Stimulated activated effector memory CD8-positive, alpha-beta T cell treated with anti-CD3 and anti-CD28 coated beads, Interleukin-12 subunit alpha, Interleukin-12 subunit beta, amount 100 ng/mL, for 72 hours (primary cell): ENCODE measurements at regions not wholly inside any gene's neighbourhood (a gene's known extent, or its start where the extent isn't known, plus 50 kb on each side); places are given as distances from the start of the nearest gene placed in this dataset.
"Not testable (repeated sequence)": the region's sequence is repeated elsewhere in the genome, so short reads cannot be mapped to it uniquely, and the experiment has no call there.

Experiments used
- ATAC-seq: fragments of 150-1000 bp; cut with Tn5 transposase; 2 replicates; pipeline ENCODE4 v1.10.0; 2021
- DNase-seq, 2 donors: peaks; one replicate each; pipeline ENCODE4 v3.0.0; 2021 to 2022; ENCODE audit warnings: low spot score in 2 of 2
- H3K27ac Mint-ChIP-seq: one replicate; pipeline ENCODE4 v1.8.0; 2022; ENCODE audit warnings: mild to moderate bottlenecking, mixed read lengths
- H3K36me3 Mint-ChIP-seq: one replicate; pipeline ENCODE4 v1.8.0; 2022; ENCODE audit warnings: mild to moderate bottlenecking, mixed read lengths
- H3K4me1 Mint-ChIP-seq: one replicate; pipeline ENCODE4 v1.8.0; 2022; ENCODE audit warnings: mixed read lengths
- H3K4me3 Mint-ChIP-seq: one replicate; pipeline ENCODE4 v1.8.0; 2022; ENCODE audit warnings: mild to moderate bottlenecking, mixed read lengths
- H3K9me3 Mint-ChIP-seq: one replicate; pipeline ENCODE4 v1.8.0; 2022; ENCODE audit warnings: mixed read lengths

GRCh38 chr1:101409102-101409501 is 172.3 kb downstream of the S1PR1 start:
- no peaks in the 10 kb centered on the region for H3K9me3 Mint-ChIP-seq
- no peak for ATAC-seq
- no peak overlapping the region for H3K27ac Mint-ChIP-seq
- peaks cover 14% of the 10 kb centered on the region for H3K4me1 Mint-ChIP-seq
- H3K4me3 Mint-ChIP-seq, result no peak overlapping the region
- DNase-seq, result no peak
- no peaks in the 10 kb centered on the region for H3K36me3 Mint-ChIP-seq

- DNase-seq (peak in 1 of 2 donors; percentile 63), ATAC-seq (peak; percentile 89)
- Mint-ChIP-seq H3K4me1 (peaks cover 14% of the 10 kb centered on the region), H3K4me3 (no peak overlapping the region), H3K9me3 (no peaks in the 10 kb centered on the region), H3K36me3 (no peaks in the 10 kb centered on the region), H3K27ac (no peak overlapping the region)
Measured at GRCh38 chr1:101410048-101410878, 173.4 kb downstream of the S1PR1 start.

GRCh38 chr1:101420406-101420805 is 183.6 kb downstream of the S1PR1 start:
- H3K4me1 Mint-ChIP-seq, result no peaks in the 10 kb centered on the region
- no peak overlapping the region for H3K27ac Mint-ChIP-seq
- no peaks in the 10 kb centered on the region for H3K36me3 Mint-ChIP-seq
- H3K9me3 Mint-ChIP-seq, result peaks cover 3% of the 10 kb centered on the region
- DNase-seq (no peak), ATAC-seq (no peak)
- H3K4me3 Mint-ChIP-seq, result no peak overlapping the region

DNA sequence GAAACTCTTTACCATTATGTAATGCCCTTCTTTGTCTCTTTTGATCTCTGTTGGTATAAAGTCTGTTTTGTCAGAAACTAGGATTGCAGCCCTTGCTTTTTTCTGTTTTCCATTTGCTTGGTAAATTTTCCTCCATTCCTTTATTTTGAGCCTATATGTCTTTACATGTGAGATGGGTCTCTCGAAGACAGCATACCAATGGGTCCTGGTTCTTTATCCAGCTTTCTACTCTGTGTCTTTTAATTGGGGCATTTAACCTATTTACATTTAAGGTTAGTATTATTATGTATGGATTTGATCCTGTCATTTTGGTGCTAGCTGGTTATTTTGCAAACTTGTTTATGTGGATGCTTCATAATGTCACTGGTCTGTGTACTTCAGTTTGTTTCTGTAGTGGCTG is 191.3 kb downstream of the S1PR1 start:
- not testable (repeated sequence) for H3K4me3 Mint-ChIP-seq, H3K36me3 Mint-ChIP-seq, DNase-seq, H3K9me3 Mint-ChIP-seq, ATAC-seq, H3K27ac Mint-ChIP-seq, H3K4me1 Mint-ChIP-seq

DNA sequence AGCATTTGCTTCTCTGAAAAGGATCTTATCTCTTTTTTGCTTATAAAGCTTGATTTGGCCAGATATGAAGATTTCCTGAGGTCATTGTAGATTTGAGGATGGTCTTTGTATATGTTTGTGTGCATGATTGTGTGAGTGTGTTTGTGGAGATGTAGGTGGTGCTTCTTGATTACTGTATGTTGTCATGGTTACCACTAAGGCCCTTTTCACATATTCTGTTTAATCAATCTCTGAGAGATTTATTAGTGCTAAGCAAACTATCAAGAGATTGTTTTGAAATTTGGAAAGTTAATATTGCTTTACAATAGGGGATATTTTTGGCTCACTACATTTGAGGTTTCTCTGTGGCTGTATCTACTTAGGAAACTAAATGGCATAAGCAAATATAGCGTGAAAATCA is 191.7 kb downstream of the S1PR1 start:
- Mint-ChIP-seq H3K9me3 (peaks cover 3% of the 10 kb centered on the region), H3K27ac (no peak overlapping the region), H3K4me1 (no peaks in the 10 kb centered on the region), H3K4me3 (no peak overlapping the region), H3K36me3 (no peaks in the 10 kb centered on the region)
- ATAC-seq, result no peak
- no peak for DNase-seq

GRCh38 chr1:101431956-101432510 is 195.2 kb downstream of the S1PR1 start:
- H3K27ac Mint-ChIP-seq, result no peak overlapping the region
- ATAC-seq (no peak), DNase-seq (no peak)
- no peaks in the 10 kb centered on the region for H3K9me3 Mint-ChIP-seq
- no peaks in the 10 kb centered on the region for H3K4me1 Mint-ChIP-seq
- H3K4me3 Mint-ChIP-seq, result no peak overlapping the region
- no peaks in the 10 kb centered on the region for H3K36me3 Mint-ChIP-seq

- DNase-seq (no peak), ATAC-seq (no peak)
- H3K9me3 Mint-ChIP-seq, result no peaks in the 10 kb centered on the region
- no peak overlapping the region for H3K4me3 Mint-ChIP-seq
- H3K27ac Mint-ChIP-seq, result no peak overlapping the region
- no peaks in the 10 kb centered on the region for H3K4me1 Mint-ChIP-seq
- H3K36me3 Mint-ChIP-seq, result no peaks in the 10 kb centered on the region
Measured at GRCh38 chr1:101435831-101436511, 199.2 kb downstream of the S1PR1 start.

DNA sequence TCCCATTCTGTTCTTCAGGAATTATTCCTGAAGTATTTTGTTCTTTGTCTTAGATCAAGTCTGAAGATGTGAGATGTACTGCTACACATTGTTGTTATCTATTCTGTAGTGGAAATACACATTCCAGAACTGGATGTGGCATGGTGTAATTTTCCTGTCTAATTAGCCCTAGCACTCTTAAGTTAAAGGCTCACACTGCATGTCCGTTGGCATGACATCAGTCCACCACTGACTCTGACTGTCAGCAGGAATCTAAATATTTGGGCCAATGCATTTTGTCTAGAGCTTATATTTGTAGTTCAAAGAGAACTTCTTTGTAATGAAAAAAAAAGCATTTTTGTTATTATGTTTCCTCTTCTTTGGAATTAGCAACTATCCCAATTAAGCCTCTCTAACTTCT is 201.0 kb downstream of the S1PR1 start:
- Mint-ChIP-seq H3K4me1 (no peaks in the 10 kb centered on the region), H3K9me3 (no peaks in the 10 kb centered on the region), H3K4me3 (no peak overlapping the region), H3K27ac (no peak overlapping the region), H3K36me3 (no peaks in the 10 kb centered on the region)
- DNase-seq (no peak), ATAC-seq (no peak)

DNA sequence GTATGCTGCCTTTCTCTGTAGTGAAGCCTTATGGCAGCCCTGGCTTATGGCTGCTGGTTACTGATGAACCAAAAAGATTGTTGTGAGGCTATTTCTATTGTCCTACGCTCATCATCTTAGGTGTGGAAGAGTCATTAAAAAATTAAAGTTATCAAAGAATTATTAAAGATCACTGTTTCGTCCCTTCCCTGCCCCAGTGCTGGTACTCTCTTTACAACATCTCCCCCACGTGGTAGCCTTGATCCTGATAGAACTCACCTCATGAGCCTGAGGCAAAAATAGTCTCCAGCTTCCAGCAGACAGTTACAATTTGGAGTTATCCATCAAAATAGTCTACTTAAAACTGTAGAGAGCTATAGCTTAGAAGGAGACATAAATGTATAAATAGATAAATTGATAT is 201.5 kb downstream of the S1PR1 start:
- no peak for DNase-seq
- H3K36me3 Mint-ChIP-seq, result no peaks in the 10 kb centered on the region
- no peak overlapping the region for H3K27ac Mint-ChIP-seq
- H3K4me3 Mint-ChIP-seq, result no peak overlapping the region
- ATAC-seq, result no peak
- no peaks in the 10 kb centered on the region for H3K4me1 Mint-ChIP-seq
- no peaks in the 10 kb centered on the region for H3K9me3 Mint-ChIP-seq

DNA sequence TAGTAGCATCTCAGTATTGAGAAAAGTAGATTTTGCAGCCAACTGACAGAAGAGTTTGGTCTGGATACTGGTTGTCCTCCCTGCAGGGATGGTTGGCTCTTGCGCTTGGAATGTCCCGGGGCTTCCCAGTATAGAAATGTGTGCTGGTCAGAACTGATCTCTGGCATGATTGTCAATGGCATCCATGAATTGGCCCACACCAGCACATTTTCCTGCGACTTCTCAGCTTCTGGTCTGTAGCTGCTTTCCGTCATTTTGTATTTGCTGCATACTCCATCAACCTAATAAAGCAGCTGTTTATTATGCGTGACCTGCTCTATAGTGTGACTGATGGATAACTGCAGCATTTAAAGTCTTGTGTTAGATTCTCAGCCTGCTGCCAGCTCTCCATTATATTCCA is 203.7 kb downstream of the S1PR1 start:
- H3K9me3 Mint-ChIP-seq, result no peaks in the 10 kb centered on the region
- no peak overlapping the region for H3K27ac Mint-ChIP-seq

GRCh38 chr1:101444381-101444780 is 207.6 kb downstream of the S1PR1 start:
- Mint-ChIP-seq H3K27ac (no peak overlapping the region), H3K4me3 (no peak overlapping the region), H3K36me3 (no peaks in the 10 kb centered on the region), H3K4me1 (no peaks in the 10 kb centered on the region), H3K9me3 (no peaks in the 10 kb centered on the region)
- DNase-seq (no peak), ATAC-seq (no peak)

More for the DNA sequence above, 203.7 kb downstream of the S1PR1 start:
- ATAC-seq, result no peak
- no peaks in the 10 kb centered on the region for H3K36me3 Mint-ChIP-seq
- DNase-seq, result no peak
- no peaks in the 10 kb centered on the region for H3K4me1 Mint-ChIP-seq
- no peak overlapping the region for H3K4me3 Mint-ChIP-seq

GRCh38 chr1:101444873-101445618 is 208.2 kb downstream of the S1PR1 start:
- no peaks in the 10 kb centered on the region for H3K36me3 Mint-ChIP-seq
- no peaks in the 10 kb centered on the region for H3K4me1 Mint-ChIP-seq
- no peak overlapping the region for H3K27ac Mint-ChIP-seq
- no peak for ATAC-seq
- DNase-seq, result no peak
- H3K4me3 Mint-ChIP-seq, result no peak overlapping the region
- H3K9me3 Mint-ChIP-seq, result no peaks in the 10 kb centered on the region

DNA sequence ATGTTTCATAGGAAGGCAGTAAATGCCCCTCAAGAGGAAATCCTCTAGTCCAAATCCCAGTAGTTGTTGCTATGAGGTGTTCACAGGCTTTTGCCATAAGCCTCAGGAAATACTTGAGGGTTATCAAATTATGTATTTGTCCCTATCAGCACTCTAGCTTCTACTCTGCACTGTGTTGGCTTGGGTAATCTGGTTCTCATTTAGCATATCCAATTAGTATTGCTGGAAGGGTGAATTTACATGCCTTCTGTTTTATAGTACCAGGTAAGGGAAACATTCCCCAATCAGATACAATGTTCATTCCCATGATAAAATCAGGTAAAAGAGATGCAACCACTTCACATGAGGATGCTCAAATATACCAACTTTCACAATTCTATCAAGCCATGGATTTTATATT is 211.2 kb downstream of the S1PR1 start:
- no peaks in the 10 kb centered on the region for H3K36me3 Mint-ChIP-seq
- no peak for ATAC-seq
- no peak overlapping the region for H3K4me3 Mint-ChIP-seq
- peaks cover 9% of the 10 kb centered on the region for H3K4me1 Mint-ChIP-seq
- no peak for DNase-seq
- no peaks in the 10 kb centered on the region for H3K9me3 Mint-ChIP-seq
- no peak overlapping the region for H3K27ac Mint-ChIP-seq

DNA sequence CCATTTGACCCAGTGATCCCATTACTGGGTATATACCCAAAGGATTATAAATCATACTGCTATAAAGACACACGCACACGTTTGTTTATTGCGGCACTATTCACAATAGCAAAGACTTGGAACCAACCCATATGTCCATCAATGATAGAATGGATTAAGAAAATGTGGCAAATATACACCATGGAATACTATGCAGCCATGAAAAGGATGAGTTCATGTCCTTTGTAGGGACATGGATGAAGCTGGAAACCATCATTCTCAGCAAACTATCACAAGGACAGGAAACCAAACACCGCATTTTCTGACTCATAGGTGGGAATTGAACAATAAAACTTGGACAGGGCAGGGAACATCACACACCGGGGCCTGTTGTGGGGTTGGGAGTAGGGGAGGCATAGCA is 213.9 kb downstream of the S1PR1 start:
- not testable (repeated sequence) for H3K36me3 Mint-ChIP-seq, ATAC-seq, H3K9me3 Mint-ChIP-seq, H3K4me3 Mint-ChIP-seq, H3K27ac Mint-ChIP-seq, DNase-seq
- peaks cover 24% of the 10 kb centered on the region for H3K4me1 Mint-ChIP-seq

- H3K36me3 Mint-ChIP-seq, result no peaks in the 10 kb centered on the region
- ATAC-seq (peak; percentile 83), DNase-seq (no peak)
- peaks cover 24% of the 10 kb centered on the region for H3K4me1 Mint-ChIP-seq
- H3K4me3 Mint-ChIP-seq, result no peak overlapping the region
- no peak overlapping the region for H3K27ac Mint-ChIP-seq
- no peaks in the 10 kb centered on the region for H3K9me3 Mint-ChIP-seq
Measured at GRCh38 chr1:101451888-101452287, 215.1 kb downstream of the S1PR1 start.
